GM23338 (cell line): ENCODE measurements at regions not wholly inside any gene's neighbourhood (a gene's known extent, or its start where the extent isn't known, plus 50 kb on each side); places are given as distances from the start of the nearest gene placed in this dataset.

Experiments
- ATAC-seq: fragments of 200-7000 bp; cut with Tn5 transposase; 3 replicates; pipeline ENCODE4 v1.9.1; 2020
- DNase-seq: peaks from one replicate; pipeline ENCODE4 v3.0.0-alpha.2; 2015; ENCODE audit warnings: low spot score
- H2AFZ ChIP-seq: fragments of 200-600 bp; sonication (generic); 2 replicates; pipeline ENCODE4 v1.8.0; 2016; ENCODE audit warnings: antibody characterized with exemption, mild to moderate bottlenecking, moderate library complexity
- H3F3A ChIP-seq: fragments of 200-600 bp; sonication (generic); replicated peaks from 2 replicates; pipeline ENCODE4 v1.8.0; 2017; ENCODE audit warnings: antibody characterized with exemption, mixed run types, low read depth
- H3K27ac ChIP-seq: fragments of 200-600 bp; sonication (generic); 2 replicates; pipeline ENCODE4 v1.6.1; 2016; ENCODE audit warnings: low read depth
- H3K27me3 ChIP-seq: fragments of 200-600 bp; sonication (generic); 2 replicates; pipeline ENCODE4 v1.8.0; 2016; ENCODE audit warnings: mild to moderate bottlenecking, mixed run types, moderate library complexity; ENCODE audit not compliant: insufficient read depth
- H3K36me3 ChIP-seq: fragments of 200-600 bp; sonication (generic); 2 replicates; pipeline ENCODE4 v1.8.0; 2016; ENCODE audit warnings: mild to moderate bottlenecking; ENCODE audit not compliant: insufficient read depth
- H3K4me1 ChIP-seq: fragments of 200-600 bp; sonication (generic); 2 replicates; pipeline ENCODE4 v1.8.0; 2016; ENCODE audit warnings: mild to moderate bottlenecking, moderate library complexity; ENCODE audit not compliant: insufficient read depth
- H3K4me2 ChIP-seq: fragments of 200-600 bp; sonication (generic); 2 replicates; pipeline ENCODE4 v1.7.1; 2017; ENCODE audit warnings: mixed run types
- H3K4me3 ChIP-seq: fragments of 200-600 bp; sonication (generic); 2 replicates; pipeline ENCODE4 v1.6.1; 2016; ENCODE audit warnings: mixed run types
- H3K79me2 ChIP-seq: fragments of 200-600 bp; sonication (generic); replicated peaks from 2 replicates; pipeline ENCODE4 v1.8.0; 2017; ENCODE audit warnings: mild to moderate bottlenecking; ENCODE audit not compliant: insufficient read depth
- H3K9me2 ChIP-seq: fragments of 200-600 bp; sonication (generic); 2 replicates; pipeline ENCODE4 v1.8.0; 2017; ENCODE audit not compliant: insufficient read depth
- H4K20me1 ChIP-seq: fragments of 200-600 bp; sonication (generic); replicated peaks from 2 replicates; pipeline ENCODE4 v1.8.0; 2017; ENCODE audit warnings: mild to moderate bottlenecking; ENCODE audit not compliant: insufficient read depth
- H3K27ac Mint-ChIP-seq: 2 replicates; pipeline ENCODE4 v1.8.0; 2020; ENCODE audit warnings: inconsistent platforms, mild to moderate bottlenecking, moderate library complexity, mixed read lengths
- H3K27me3 Mint-ChIP-seq: 3 replicates; pipeline ENCODE4 v1.8.0; 2022; ENCODE audit warnings: low read depth, mild to moderate bottlenecking, moderate library complexity, mixed read lengths, inconsistent platforms; ENCODE audit not compliant: insufficient read depth, poor library complexity
- H3K36me3 Mint-ChIP-seq: 3 replicates; pipeline ENCODE4 v1.8.0; 2021; ENCODE audit warnings: low read depth, mild to moderate bottlenecking, inconsistent platforms, moderate library complexity, mixed read lengths
- H3K4me1 Mint-ChIP-seq: 3 replicates; pipeline ENCODE4 v1.8.0; 2020; ENCODE audit warnings: mild to moderate bottlenecking, inconsistent platforms, mixed read lengths
- H3K4me3 Mint-ChIP-seq: 3 replicates; pipeline ENCODE4 v1.8.0; 2021; ENCODE audit warnings: moderate library complexity, mild to moderate bottlenecking, inconsistent platforms, mixed read lengths
- H3K9me3 Mint-ChIP-seq: 3 replicates; pipeline ENCODE4 v1.8.0; 2020; ENCODE audit warnings: moderate library complexity, mild to moderate bottlenecking, inconsistent platforms, mixed read lengths
- CREB1 ChIP-seq: fragments of 250-450 bp; sonication (Bioruptor Pico); IDR thresholded peaks from 2 replicates; pipeline ENCODE4 v1.5.0; 2020; ENCODE audit warnings: low read depth, mild to moderate bottlenecking, moderate library complexity
- EZH2 ChIP-seq: fragments of 200-600 bp; sonication (generic); IDR thresholded peaks from one replicate; pipeline ENCODE4 v1.8.0; 2017; ENCODE audit warnings: antibody characterized with exemption, mild to moderate bottlenecking, low read depth; ENCODE audit not compliant: unreplicated experiment
- EZH2phosphoT487 ChIP-seq: fragments of 200-600 bp; sonication (generic); IDR thresholded peaks from one replicate; pipeline ENCODE4 v1.8.1; 2018; ENCODE audit warnings: antibody characterized with exemption; ENCODE audit not compliant: unreplicated experiment
- JUNB ChIP-seq: IDR thresholded peaks from one replicate; pipeline ENCODE4 v1.6.1; 2016; ENCODE audit warnings: antibody characterized with exemption; ENCODE audit not compliant: unreplicated experiment
- NANOG ChIP-seq: IDR thresholded peaks from 2 replicates; pipeline ENCODE4 v1.6.1; 2016; ENCODE audit warnings: antibody characterized with exemption, borderline replicate concordance
- POLR2AphosphoS5 ChIP-seq: IDR thresholded peaks from 2 replicates; pipeline ENCODE4 v1.6.1; 2016; ENCODE audit warnings: antibody characterized with exemption, low read depth
- STAT1 ChIP-seq: IDR thresholded peaks from one replicate; pipeline ENCODE4 v1.6.1; 2016; ENCODE audit warnings: antibody characterized with exemption; ENCODE audit not compliant: unreplicated experiment
- ZNF114 ChIP-seq: fragments of 250-450 bp; sonication (Bioruptor Pico); IDR thresholded peaks from 2 replicates; pipeline ENCODE4 v1.5.0; 2020; ENCODE audit warnings: mild to moderate bottlenecking, moderate library complexity
- ZNF331 ChIP-seq: fragments of 250-450 bp; sonication (Bioruptor Pico); IDR thresholded peaks from 2 replicates; pipeline ENCODE4 v1.5.0; 2020; ENCODE audit warnings: low read depth, mild to moderate bottlenecking, moderate library complexity
- TF ChIP-seq, protein P1 (sequence below), 2 experiments: fragments of 200-600 bp in 1 of 2; sonication (generic) in 1 of 2; conservative IDR thresholded peaks; 2 replicates each; pipeline versions ENCODE4 v1.5.1 to v1.6.1; 2016 to 2017; ENCODE audit warnings: antibody characterized with exemption in 2 of 2, low read depth in 2 of 2, mild to moderate bottlenecking in 2 of 2, moderate library complexity in 1 of 2
- TF ChIP-seq, protein P2 (sequence below): fragments of 250-450 bp; sonication (Bioruptor Pico); IDR thresholded peaks from 2 replicates; pipeline ENCODE4 v1.5.0; 2020; ENCODE audit warnings: mild to moderate bottlenecking, moderate library complexity
- TF ChIP-seq, protein P3 (sequence below): IDR thresholded peaks from 2 replicates; pipeline ENCODE4 v1.6.1; 2016; ENCODE audit warnings: antibody characterized with exemption

DNA sequence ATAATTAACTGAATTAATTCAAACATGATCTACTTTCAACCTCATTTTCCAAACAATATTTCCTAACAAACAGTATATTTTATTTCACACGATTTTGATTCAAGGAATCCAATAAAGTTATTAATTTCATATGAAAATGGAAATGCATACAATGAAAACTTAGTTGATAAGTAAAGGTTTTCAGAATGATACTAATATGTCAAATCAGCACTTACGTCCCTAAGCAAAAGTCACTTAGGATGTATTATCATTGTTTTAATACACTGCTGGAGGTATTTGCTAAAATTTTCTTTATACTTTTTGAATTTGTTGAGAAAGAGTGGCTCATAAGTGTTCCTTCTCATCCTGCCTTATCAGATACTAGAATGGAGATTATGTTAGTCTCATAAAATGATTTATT, 266.8 kb upstream of the PUDP start (continued):
- TF ChIP-seq, protein P1, sequence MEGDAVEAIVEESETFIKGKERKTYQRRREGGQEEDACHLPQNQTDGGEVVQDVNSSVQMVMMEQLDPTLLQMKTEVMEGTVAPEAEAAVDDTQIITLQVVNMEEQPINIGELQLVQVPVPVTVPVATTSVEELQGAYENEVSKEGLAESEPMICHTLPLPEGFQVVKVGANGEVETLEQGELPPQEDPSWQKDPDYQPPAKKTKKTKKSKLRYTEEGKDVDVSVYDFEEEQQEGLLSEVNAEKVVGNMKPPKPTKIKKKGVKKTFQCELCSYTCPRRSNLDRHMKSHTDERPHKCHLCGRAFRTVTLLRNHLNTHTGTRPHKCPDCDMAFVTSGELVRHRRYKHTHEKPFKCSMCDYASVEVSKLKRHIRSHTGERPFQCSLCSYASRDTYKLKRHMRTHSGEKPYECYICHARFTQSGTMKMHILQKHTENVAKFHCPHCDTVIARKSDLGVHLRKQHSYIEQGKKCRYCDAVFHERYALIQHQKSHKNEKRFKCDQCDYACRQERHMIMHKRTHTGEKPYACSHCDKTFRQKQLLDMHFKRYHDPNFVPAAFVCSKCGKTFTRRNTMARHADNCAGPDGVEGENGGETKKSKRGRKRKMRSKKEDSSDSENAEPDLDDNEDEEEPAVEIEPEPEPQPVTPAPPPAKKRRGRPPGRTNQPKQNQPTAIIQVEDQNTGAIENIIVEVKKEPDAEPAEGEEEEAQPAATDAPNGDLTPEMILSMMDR (conservative IDR thresholded peaks at IDR 0.05; ENCODE audit: low read depth in 2 of 2), result no peak
- TF ChIP-seq, protein P2, sequence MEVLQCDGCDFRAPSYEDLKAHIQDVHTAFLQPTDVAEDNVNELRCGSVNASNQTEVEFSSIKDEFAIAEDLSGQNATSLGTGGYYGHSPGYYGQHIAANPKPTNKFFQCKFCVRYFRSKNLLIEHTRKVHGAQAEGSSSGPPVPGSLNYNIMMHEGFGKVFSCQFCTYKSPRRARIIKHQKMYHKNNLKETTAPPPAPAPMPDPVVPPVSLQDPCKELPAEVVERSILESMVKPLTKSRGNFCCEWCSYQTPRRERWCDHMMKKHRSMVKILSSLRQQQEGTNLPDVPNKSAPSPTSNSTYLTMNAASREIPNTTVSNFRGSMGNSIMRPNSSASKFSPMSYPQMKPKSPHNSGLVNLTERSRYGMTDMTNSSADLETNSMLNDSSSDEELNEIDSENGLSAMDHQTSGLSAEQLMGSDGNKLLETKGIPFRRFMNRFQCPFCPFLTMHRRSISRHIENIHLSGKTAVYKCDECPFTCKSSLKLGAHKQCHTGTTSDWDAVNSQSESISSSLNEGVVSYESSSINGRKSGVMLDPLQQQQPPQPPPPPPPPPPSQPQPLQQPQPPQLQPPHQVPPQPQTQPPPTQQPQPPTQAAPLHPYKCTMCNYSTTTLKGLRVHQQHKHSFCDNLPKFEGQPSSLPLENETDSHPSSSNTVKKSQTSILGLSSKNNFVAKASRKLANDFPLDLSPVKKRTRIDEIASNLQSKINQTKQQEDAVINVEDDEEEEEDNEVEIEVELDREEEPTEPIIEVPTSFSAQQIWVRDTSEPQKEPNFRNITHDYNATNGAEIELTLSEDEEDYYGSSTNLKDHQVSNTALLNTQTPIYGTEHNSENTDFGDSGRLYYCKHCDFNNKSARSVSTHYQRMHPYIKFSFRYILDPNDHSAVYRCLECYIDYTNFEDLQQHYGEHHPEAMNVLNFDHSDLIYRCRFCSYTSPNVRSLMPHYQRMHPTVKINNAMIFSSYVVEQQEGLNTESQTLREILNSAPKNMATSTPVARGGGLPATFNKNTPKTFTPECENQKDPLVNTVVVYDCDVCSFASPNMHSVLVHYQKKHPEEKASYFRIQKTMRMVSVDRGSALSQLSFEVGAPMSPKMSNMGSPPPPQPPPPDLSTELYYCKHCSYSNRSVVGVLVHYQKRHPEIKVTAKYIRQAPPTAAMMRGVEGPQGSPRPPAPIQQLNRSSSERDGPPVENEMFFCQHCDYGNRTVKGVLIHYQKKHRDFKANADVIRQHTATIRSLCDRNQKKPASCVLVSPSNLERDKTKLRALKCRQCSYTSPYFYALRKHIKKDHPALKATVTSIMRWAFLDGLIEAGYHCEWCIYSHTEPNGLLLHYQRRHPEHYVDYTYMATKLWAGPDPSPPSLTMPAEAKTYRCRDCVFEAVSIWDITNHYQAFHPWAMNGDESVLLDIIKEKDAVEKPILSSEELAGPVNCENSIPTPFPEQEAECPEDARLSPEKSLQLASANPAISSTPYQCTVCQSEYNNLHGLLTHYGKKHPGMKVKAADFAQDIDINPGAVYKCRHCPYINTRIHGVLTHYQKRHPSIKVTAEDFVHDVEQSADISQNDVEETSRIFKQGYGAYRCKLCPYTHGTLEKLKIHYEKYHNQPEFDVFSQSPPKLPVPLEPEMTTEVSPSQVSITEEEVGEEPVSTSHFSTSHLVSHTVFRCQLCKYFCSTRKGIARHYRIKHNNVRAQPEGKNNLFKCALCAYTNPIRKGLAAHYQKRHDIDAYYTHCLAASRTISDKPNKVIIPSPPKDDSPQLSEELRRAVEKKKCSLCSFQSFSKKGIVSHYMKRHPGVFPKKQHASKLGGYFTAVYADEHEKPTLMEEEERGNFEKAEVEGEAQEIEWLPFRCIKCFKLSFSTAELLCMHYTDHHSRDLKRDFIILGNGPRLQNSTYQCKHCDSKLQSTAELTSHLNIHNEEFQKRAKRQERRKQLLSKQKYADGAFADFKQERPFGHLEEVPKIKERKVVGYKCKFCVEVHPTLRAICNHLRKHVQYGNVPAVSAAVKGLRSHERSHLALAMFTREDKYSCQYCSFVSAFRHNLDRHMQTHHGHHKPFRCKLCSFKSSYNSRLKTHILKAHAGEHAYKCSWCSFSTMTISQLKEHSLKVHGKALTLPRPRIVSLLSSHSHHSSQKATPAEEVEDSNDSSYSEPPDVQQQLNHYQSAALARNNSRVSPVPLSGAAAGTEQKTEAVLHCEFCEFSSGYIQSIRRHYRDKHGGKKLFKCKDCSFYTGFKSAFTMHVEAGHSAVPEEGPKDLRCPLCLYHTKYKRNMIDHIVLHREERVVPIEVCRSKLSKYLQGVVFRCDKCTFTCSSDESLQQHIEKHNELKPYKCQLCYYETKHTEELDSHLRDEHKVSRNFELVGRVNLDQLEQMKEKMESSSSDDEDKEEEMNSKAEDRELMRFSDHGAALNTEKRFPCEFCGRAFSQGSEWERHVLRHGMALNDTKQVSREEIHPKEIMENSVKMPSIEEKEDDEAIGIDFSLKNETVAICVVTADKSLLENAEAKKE (CRISPR knock-in tag), result no peak

DNA sequence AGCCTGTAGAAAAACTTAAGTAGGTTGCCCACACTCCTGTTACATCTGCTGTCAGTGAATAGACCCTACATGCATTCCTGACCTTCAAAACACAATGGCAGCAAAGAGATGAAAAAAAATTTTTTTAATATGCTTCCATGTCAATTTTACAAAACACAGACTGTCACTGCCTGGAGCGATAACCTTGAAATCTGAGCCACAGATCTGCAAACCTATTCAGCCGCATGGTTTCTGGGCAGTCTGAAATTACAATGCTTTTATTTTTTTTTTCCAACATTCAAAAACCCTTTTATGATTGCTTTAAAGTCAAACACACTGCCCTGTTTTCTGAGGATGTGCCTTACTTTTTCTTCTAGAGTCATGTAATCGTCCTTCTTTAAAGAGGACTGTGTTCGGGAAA, 264.9 kb upstream of the PUDP start:
- Histone ChIP-seq H4K20me1 (no peaks in the 10 kb centered on the region), H3K4me1 (no peaks in the 10 kb centered on the region), H3K27me3 (no peaks in the 10 kb centered on the region), H3K4me2 (no peak overlapping the region), H3F3A (no peaks in the 10 kb centered on the region), H3K4me3 (no peak overlapping the region), H3K79me2 (no peaks in the 10 kb centered on the region), H3K9me2 (no peaks in the 10 kb centered on the region), H2AFZ (no peak overlapping the region), H3K27ac (no peak overlapping the region), H3K36me3 (no peaks in the 10 kb centered on the region)
- DNase-seq, result no peak
- Mint-ChIP-seq H3K9me3 (no peaks in the 10 kb centered on the region), H3K27me3 (no peaks in the 10 kb centered on the region), H3K4me3 (no peak overlapping the region), H3K36me3 (no peaks in the 10 kb centered on the region), H3K27ac (no peak overlapping the region), H3K4me1 (no peaks in the 10 kb centered on the region)
- ATAC-seq, result no peak
- TF ChIP-seq EZH2phosphoT487 (no peak), STAT1 (no peak), NANOG (no peak), CREB1 (CRISPR knock-in tag) (no peak), EZH2 (no peak), ZNF114 (CRISPR knock-in tag) (no peak), JUNB (no peak), POLR2AphosphoS5 (no peak), ZNF331 (no peak)
- TF ChIP-seq, protein P1 (conservative IDR thresholded peaks at IDR 0.05; ENCODE audit: low read depth in 2 of 2), result no peak
- TF ChIP-seq, protein P3, sequence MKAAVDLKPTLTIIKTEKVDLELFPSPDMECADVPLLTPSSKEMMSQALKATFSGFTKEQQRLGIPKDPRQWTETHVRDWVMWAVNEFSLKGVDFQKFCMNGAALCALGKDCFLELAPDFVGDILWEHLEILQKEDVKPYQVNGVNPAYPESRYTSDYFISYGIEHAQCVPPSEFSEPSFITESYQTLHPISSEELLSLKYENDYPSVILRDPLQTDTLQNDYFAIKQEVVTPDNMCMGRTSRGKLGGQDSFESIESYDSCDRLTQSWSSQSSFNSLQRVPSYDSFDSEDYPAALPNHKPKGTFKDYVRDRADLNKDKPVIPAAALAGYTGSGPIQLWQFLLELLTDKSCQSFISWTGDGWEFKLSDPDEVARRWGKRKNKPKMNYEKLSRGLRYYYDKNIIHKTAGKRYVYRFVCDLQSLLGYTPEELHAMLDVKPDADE, result no peak
